ENCODE measurements at regions not wholly inside any gene's neighbourhood (a gene's known extent, or its start where the extent isn't known, plus 50 kb on each side); places are given as distances from the start of the nearest gene placed in this dataset.

- no peaks in the 10 kb centered on the region for H3K9me3 ChIP-seq (replicated peaks; ENCODE audit: insufficient read depth, low read length)
- no peak overlapping the region for H2AFZ ChIP-seq (ENCODE audit: low read length)
- H3K4me1 ChIP-seq (ENCODE audit: low read length) = no peaks in the 10 kb centered on the region
- H3K79me2 ChIP-seq (ENCODE audit: low read length) = no peaks in the 10 kb centered on the region
- H3K4me3 ChIP-seq (ENCODE audit: low read length) = no peak overlapping the region
- H3K4me2 ChIP-seq (ENCODE audit: low read depth, low read length) = no peak overlapping the region
- no peaks in the 10 kb centered on the region for H4K20me1 ChIP-seq (ENCODE audit: insufficient read depth, low read length)
- no peaks in the 10 kb centered on the region for H3K27me3 ChIP-seq (replicated peaks; ENCODE audit: insufficient read depth, low read length)
- no peaks in the 10 kb centered on the region for H3K36me3 ChIP-seq (replicated peaks; ENCODE audit: insufficient read depth, low read length)
- H3K9me2 ChIP-seq (replicated peaks; ENCODE audit: insufficient read depth, low read length) = no peaks in the 10 kb centered on the region
- TF ChIP-seq CTCF (IDR thresholded peaks at IDR 0.05; ENCODE audit: low read length) (no peak), EZH2 (optimal IDR thresholded peaks at IDR 0.05; ENCODE audit: low read depth, low read length) (no peak), EZH2phosphoT487 (IDR thresholded peaks at IDR 0.05; ENCODE audit: low read length) (no peak)
- H3K27ac ChIP-seq (ENCODE audit: low read length) = no peak overlapping the region
- no peaks in the 10 kb centered on the region for H3F3A ChIP-seq (ENCODE audit: insufficient read depth, low read length)
- DNase-seq = no peak
- no peak overlapping the region for H3K9ac ChIP-seq (ENCODE audit: low read length)
Observed at GRCh38 chr17:31788571-31788946, 70.5 kb downstream of the COPRS start.

GRCh38 chr17:31787857-31788570 lies 71.0 kb downstream of the COPRS start:
- TF ChIP-seq EZH2 (optimal IDR thresholded peaks at IDR 0.05; ENCODE audit: low read depth, low read length) (no peak), EZH2phosphoT487 (IDR thresholded peaks at IDR 0.05; ENCODE audit: low read length) (no peak), CTCF (IDR thresholded peaks at IDR 0.05; ENCODE audit: low read length) (no peak)
- no peak overlapping the region for H3K4me3 ChIP-seq (ENCODE audit: low read length)
- H3K27me3 ChIP-seq (replicated peaks; ENCODE audit: insufficient read depth, low read length) = no peaks in the 10 kb centered on the region
- H3K4me1 ChIP-seq (ENCODE audit: low read length) = no peaks in the 10 kb centered on the region
- H2AFZ ChIP-seq (ENCODE audit: low read length) = no peak overlapping the region
- no peaks in the 10 kb centered on the region for H3K9me2 ChIP-seq (replicated peaks; ENCODE audit: insufficient read depth, low read length)
- no peaks in the 10 kb centered on the region for H4K20me1 ChIP-seq (ENCODE audit: insufficient read depth, low read length)
- no peaks in the 10 kb centered on the region for H3F3A ChIP-seq (ENCODE audit: insufficient read depth, low read length)
- H3K9me3 ChIP-seq (replicated peaks; ENCODE audit: insufficient read depth, low read length) = no peaks in the 10 kb centered on the region
- DNase-seq = no peak
- no peak overlapping the region for H3K4me2 ChIP-seq (ENCODE audit: low read depth, low read length)
- H3K36me3 ChIP-seq (replicated peaks; ENCODE audit: insufficient read depth, low read length) = no peaks in the 10 kb centered on the region
- H3K27ac ChIP-seq (ENCODE audit: low read length) = no peak overlapping the region
- no peak overlapping the region for H3K9ac ChIP-seq (ENCODE audit: low read length)
- H3K79me2 ChIP-seq (ENCODE audit: low read length) = no peaks in the 10 kb centered on the region

GRCh38 chr17:31786796-31787481 lies 72.1 kb downstream of the COPRS start:
- Histone ChIP-seq H3F3A (ENCODE audit: insufficient read depth, low read length) (no peaks in the 10 kb centered on the region), H3K4me3 (ENCODE audit: low read length) (no peak overlapping the region), H4K20me1 (ENCODE audit: insufficient read depth, low read length) (no peaks in the 10 kb centered on the region), H3K27me3 (replicated peaks; ENCODE audit: insufficient read depth, low read length) (no peaks in the 10 kb centered on the region), H3K9me2 (replicated peaks; ENCODE audit: insufficient read depth, low read length) (no peaks in the 10 kb centered on the region), H3K4me2 (ENCODE audit: low read depth, low read length) (no peak overlapping the region), H3K9ac (ENCODE audit: low read length) (no peak overlapping the region), H3K4me1 (ENCODE audit: low read length) (no peaks in the 10 kb centered on the region), H2AFZ (ENCODE audit: low read length) (no peak overlapping the region), H3K27ac (ENCODE audit: low read length) (no peak overlapping the region), H3K36me3 (replicated peaks; ENCODE audit: insufficient read depth, low read length) (no peaks in the 10 kb centered on the region), H3K9me3 (replicated peaks; ENCODE audit: insufficient read depth, low read length) (no peaks in the 10 kb centered on the region), H3K79me2 (ENCODE audit: low read length) (no peaks in the 10 kb centered on the region)
- no peak for TF ChIP-seq EZH2phosphoT487 (IDR thresholded peaks at IDR 0.05; ENCODE audit: low read length)
- TF ChIP-seq EZH2 (optimal IDR thresholded peaks at IDR 0.05; ENCODE audit: low read depth, low read length) = no peak
- TF ChIP-seq CTCF (IDR thresholded peaks at IDR 0.05; ENCODE audit: low read length) = no peak
- DNase-seq = no peak
